Thyroid gland (tissue), 4 donors: ENCODE measurements at regions not wholly inside any gene's neighbourhood (a gene's known extent, or its start where the extent isn't known, plus 50 kb on each side); places are given as distances from the start of the nearest gene placed in this dataset.

Source experiments
- POLR2A ChIP-seq, 2 donors: fragments of 450-650 bp; IDR thresholded peaks; one replicate each; pipeline ENCODE4 v1.6.1; 2017; ENCODE audit warnings: antibody characterized with exemption in 2 of 2, mild to moderate bottlenecking in 2 of 2, moderate library complexity in 1 of 2
- TF ChIP-seq, protein P1 (sequence below), 6 experiments: fragments of 200-600 bp in 3 of 6; fragments of 450-650 bp in 3 of 6; sonication (generic) in 3 of 6; IDR thresholded peaks; one replicate each; pipeline ENCODE4 v1.5.1; 2016 to 2019; ENCODE audit warnings: antibody characterized with exemption in 6 of 6, mild to moderate bottlenecking in 2 of 6, inconsistent platforms in 1 of 6, moderate library complexity in 1 of 6

DNA sequence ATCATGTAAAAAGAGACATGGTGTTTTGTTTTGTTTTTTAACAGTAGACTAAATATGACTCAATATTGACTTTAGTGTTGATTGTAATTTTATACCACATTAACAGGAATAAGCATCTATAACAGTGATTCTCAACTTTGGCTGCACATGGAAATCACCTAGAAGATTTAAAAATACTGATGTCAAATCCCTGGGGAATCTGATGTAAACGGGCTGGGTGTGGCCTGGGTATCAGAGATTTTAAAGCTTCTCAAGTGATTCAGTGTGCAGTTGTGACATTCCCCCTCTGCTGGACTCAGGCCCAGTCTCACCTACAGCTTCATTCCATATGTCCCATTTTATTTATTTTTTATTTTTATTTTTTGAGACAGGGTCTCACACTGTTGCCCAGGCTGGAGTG is 82.8 kb upstream of the ATP8B1 start:
- TF ChIP-seq POLR2A (IDR thresholded peaks at IDR 0.05): no peak
- TF ChIP-seq, protein P1, sequence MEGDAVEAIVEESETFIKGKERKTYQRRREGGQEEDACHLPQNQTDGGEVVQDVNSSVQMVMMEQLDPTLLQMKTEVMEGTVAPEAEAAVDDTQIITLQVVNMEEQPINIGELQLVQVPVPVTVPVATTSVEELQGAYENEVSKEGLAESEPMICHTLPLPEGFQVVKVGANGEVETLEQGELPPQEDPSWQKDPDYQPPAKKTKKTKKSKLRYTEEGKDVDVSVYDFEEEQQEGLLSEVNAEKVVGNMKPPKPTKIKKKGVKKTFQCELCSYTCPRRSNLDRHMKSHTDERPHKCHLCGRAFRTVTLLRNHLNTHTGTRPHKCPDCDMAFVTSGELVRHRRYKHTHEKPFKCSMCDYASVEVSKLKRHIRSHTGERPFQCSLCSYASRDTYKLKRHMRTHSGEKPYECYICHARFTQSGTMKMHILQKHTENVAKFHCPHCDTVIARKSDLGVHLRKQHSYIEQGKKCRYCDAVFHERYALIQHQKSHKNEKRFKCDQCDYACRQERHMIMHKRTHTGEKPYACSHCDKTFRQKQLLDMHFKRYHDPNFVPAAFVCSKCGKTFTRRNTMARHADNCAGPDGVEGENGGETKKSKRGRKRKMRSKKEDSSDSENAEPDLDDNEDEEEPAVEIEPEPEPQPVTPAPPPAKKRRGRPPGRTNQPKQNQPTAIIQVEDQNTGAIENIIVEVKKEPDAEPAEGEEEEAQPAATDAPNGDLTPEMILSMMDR (IDR thresholded peaks at IDR 0.05): no peak
